ENCODE measurements at regions not wholly inside any gene's neighbourhood (a gene's known extent, or its start where the extent isn't known, plus 50 kb on each side); places are given as distances from the start of the nearest gene placed in this dataset.
"Not testable (repeated sequence)": the region's sequence is repeated elsewhere in the genome, so short reads cannot be mapped to it uniquely, and the experiment has no call there.

DNA sequence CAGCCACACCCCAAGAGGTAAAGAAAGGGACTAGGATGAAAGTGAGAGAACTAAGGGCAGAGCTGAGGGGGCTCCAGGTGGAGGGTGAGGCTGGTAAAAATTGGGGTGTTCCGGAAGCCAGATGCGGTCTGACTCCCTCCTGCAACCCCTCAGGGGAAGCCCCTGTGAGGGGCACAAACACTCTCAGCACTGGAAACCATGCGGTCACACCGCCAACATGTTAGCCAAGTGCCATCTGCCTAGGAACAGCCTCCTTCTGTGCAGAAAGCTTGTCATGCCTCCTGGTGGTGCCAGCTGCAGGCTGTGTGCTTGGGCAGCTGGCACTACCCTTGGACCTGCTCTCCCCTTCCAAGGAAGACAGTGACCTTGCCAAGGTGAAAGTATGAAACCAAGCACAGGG is 83.5 kb upstream of the RPL38 start:
- no peak for DNase-seq (ENCODE audit: low read depth in 4 of 4, low spot score in 3 of 4)

DNA sequence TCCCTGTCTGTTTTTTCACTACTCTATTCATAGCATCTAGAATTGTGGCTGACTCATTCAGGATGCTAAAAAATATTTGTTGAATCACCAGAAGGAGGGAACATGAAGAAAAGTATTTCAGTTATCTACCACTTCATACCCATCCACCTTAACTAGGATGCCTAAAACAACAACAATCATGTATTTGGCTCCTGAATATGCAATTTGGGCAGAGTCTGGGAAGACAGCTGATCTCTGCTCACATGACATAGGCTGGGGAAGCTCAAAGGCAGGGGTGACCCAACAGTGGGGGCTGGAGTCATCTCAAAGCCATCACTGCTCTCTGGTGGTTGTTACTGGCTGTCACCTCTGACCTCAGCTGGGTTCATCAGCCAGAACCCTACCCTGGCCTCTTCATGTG is 80.1 kb upstream of the RPL38 start:
- DNase-seq (ENCODE audit: low read depth in 4 of 4, low spot score in 3 of 4): no peak

DNA sequence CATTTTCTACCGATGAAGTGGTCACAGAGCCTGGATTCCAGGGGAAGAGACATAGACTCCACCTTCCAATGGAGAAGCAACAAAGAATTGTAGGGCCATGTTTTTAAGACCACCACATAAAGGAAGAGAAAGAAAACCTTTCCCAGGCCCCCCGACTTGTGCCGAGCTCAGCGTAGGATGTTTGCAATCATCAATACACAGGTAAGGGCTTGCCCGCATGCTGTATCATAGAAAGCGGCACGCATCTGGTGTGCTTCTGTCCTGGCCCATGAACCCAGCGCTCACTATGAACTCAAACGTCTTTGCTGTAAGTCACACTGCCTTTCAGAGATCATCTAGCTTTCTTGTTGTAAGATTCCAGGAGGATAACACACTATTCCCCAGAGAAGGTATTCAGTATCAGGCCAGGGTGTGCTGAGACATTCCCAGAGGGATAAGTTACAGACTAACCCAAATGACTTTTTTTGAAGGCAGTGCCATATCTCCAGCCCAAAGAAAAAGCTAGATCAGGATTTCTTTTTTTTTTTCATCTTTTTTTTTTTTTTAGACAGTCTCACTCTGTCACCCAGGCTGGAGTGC is 79.5 kb upstream of the RPL38 start:
- no peak for DNase-seq (ENCODE audit: low read depth in 4 of 4, low spot score in 3 of 4)

DNA sequence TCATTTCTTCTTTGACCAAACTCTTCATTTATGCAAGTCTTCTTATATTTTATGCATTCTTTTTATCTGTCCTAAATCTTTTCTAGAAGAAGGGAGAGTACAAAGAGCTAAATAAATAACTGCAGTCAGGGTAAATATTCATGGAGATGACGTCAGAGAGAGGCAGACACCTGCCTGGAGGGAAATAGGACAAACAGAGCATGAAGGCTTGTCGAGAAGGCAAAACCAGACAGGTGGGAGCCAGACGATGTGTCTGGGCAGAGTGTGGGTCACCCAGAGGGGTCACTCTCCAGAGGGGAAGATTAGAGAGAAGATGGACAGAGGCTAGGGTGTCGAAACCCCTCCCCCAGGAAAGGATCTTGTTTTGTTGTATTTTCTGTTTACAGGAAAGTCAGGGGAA is 78.3 kb upstream of the RPL38 start:
- no peak for DNase-seq (ENCODE audit: low read depth in 4 of 4, low spot score in 3 of 4)

DNA sequence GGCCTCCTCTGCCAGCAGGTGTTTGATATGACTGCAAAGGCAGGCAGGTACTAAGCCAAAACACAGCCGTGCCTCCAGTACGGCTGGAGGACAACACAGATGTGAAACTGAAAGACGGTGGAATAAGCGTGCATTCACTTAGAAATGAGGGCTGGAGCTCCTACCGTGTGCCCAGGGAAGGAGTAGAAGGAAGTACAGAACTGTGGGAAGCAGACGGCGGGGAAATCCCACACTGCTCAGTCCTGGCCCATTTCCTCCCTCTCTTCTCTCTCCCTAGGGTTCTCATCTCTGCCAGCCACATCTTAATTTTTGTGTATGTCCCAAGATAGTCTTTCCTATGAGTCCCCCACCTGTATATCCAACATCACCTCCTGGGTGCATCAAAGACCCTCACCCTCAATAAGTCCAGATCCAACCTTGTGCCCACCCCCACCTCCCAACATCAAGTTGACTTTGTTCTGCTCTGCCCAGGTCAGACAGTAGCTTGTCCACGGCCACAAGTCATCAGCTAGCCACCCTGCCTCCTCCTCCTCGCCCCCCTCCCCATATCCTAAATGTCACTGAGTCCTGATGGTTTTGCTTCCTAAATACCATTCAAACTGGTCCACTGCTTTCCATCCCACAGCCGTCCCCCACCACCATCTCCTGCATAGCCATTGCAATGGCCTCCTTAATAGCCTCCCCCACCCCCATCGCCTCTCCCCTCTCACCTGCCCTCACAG is 77.1 kb upstream of the RPL38 start:
- no peak for DNase-seq (ENCODE audit: low read depth in 4 of 4, low spot score in 3 of 4)

DNA sequence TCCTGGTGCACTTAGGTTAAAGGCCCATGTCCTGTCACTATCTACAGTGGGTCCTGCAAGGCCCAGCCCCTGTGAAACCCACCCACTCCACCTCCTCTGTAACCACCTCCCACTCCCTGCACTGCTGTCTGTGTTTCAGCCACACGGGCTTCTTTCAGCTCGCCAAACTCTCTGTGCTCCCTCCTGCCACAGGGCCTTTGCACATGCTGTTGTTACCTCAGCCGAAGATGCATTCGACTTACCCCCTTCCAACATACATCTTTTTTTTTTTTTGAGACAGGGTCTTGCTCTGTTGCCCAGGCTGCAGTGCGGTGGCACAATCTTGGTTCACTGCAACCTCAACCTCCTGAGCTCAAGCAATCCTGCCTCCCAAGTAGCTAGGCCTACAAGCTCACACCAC is 76.5 kb upstream of the RPL38 start:
- DNase-seq (ENCODE audit: low read depth in 4 of 4, low spot score in 3 of 4): no peak

DNA sequence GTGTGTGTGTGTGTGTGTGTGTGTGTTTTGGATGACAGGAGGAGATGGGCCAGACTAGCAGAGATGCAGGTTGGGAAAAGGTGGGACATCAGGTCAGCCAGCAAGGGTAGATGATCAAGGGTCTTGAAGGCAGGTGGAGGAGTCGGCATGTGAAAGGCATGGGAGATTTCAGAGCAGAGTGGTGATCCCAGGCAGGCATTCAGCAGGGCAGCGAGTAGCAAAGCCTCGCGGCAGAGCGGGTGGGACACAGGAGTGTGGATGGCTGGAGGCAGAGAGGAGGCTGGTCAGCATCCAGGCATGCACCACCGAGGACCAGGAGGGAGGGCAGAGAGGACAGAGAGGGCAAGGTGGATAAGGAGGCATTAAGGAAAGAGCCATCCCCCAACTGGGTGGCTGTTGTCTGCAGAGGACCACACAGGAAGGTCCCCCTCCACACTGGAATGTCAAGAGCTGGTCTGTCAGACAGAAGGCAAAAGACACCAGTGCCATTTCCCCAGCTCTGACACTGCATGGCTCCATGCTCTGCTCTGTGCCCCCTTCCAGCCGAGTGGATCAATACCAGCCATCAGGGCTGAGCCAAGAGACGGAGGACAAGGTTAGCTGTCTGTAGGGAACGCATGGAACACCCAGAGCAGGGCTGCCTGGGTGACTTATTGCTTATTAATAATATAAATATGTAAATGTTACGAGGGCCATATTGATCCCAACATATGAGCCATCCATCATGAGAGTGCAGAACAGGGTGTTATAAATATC is 74.8 kb upstream of the RPL38 start:
- no peak for DNase-seq (ENCODE audit: low read depth in 4 of 4, low spot score in 3 of 4)

DNA sequence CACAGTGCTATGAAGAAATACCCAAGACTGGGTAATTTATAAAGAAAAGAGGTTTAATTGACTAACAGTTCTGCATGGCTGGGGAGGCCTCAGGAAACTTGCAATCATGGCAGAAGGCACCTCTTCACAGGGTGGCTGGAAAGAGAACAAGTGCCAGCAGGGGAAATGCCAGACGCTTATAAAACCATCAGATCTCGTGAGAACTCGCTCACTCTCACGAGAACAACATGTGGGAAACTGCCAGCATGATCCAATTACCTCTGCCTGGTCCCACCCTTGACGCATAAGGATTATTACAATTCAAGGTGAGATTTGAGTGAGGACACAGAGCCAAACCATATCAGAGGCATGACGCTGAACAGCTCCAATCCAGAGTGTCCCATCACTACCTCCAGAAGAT is 73.7 kb upstream of the RPL38 start:
- DNase-seq (ENCODE audit: low read depth in 4 of 4, low spot score in 3 of 4): not testable (repeated sequence)

DNA sequence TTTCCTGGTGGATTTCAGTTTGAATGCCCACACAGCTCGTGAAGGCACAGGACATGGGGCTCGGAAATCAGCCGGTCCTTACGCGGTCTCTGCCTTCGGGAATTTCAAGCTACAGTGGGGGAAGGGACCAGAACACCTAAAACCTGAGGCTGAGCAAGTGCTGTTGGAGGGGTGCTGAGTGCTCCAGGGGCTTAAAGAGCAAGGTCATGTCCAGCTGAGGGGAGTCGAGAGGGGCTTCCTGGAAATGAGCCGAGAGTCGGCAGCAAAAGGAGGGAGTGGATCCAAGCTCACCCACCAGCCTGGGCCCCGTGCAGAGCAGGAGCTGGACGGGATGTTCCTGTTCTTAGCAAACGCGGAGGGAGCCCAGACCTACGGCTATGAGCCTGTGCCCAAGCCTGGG is 73.2 kb upstream of the RPL38 start:
- no peak for DNase-seq (ENCODE audit: low read depth in 4 of 4, low spot score in 3 of 4)

DNA sequence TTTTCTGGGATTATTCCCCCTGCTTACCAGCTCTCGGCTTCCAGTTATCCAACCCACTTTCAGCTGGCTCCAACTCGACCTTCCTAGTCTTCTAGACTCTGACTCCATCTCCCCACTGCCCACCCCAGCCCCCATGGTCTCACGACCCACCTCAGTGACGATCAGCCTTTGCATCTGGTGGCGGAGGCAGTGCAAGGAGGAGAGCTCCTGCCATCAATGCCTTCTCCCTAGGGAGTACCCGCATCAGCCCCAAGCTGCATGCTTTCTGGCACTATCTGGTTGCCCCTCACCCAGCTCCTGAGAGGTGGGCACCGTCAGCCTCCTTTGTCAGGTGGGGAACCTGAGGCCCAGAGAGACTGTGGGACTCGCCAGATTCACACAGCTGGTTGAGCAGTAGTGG is 72.6 kb upstream of the RPL38 start:
- no peak for DNase-seq (ENCODE audit: low read depth in 4 of 4, low spot score in 3 of 4)

DNA sequence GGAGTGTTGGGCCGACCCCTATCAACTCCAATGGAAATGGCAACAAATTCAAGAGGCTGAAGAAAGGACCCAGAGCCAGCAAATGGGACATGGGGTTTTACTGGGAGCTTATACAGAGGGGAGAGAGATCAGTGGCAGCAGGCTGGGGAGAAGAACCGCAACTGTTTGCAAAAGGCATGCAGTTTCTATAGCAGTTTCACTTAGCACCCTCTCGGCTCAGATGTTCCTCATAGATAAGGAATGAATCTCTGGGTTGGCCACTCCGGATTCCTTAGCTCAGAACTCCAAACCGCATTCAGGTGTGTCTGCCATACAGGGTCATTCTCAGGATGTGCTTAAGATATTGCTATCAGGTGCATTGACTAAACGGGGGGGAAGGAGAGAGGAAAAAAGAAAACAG is 71.1 kb upstream of the RPL38 start:
- no peak for DNase-seq (ENCODE audit: low read depth in 4 of 4, low spot score in 3 of 4)

DNA sequence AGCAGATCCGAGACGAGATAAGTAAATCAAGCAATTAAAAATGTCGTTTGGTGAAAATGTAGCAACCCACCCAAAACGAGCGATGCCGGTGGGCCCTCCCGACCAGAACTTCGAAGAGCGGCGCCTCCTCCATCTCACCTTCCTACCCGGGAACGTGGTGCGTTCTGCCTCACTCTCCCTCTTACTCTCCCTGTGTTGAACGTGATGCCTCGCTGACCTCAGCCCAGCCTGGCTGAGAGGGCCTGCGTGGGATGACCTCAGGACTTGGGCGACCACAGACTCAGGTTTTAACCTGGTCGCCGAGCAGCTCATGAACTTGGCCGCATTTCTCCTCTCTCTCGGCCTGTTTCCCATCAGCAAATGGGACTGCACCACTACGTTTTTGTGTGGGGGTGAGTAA is 69.7 kb upstream of the RPL38 start:
- no peak for DNase-seq (ENCODE audit: low read depth in 4 of 4, low spot score in 3 of 4)

DNA sequence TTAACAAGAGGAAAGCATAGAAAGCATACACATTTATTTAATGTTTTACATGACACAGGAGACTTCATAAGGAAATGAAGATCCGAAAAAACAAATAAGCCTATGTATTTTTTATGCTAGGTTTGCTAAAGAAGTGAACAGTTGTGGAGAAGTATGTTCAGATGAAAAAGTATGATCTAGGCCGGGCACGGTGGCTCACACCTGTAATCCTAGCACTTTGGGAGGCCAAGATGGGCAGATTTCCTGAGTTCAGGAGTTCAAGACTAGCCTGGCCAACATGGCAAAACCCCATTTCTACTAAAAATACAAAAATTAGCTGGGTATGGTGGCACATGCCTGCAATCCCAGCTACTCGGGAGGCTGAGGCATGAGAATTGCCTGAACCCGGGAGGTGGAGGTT is 69.2 kb upstream of the RPL38 start:
- not testable (repeated sequence) for DNase-seq (ENCODE audit: low read depth in 4 of 4, low spot score in 3 of 4)

DNA sequence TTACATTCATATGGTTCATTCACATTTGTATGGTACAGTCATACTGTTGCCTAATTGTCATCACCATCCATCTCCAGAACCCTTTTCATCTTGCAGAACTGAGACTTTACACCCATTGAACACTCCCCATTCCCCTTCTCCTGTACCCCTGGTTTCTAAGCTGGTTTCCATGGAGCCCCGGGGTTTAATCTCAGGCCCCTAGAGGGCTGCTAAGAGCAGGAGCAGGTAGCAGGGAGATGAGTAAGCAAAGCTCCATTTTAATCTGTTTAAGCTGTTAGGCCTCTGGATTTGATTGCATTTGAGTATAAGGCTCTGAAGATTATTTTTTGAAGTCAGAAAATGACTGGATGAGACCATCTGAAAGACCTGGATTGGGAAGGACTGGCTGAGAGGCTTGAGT is 68.5 kb upstream of the RPL38 start:
- DNase-seq (ENCODE audit: low read depth in 4 of 4, low spot score in 3 of 4): no peak

DNA sequence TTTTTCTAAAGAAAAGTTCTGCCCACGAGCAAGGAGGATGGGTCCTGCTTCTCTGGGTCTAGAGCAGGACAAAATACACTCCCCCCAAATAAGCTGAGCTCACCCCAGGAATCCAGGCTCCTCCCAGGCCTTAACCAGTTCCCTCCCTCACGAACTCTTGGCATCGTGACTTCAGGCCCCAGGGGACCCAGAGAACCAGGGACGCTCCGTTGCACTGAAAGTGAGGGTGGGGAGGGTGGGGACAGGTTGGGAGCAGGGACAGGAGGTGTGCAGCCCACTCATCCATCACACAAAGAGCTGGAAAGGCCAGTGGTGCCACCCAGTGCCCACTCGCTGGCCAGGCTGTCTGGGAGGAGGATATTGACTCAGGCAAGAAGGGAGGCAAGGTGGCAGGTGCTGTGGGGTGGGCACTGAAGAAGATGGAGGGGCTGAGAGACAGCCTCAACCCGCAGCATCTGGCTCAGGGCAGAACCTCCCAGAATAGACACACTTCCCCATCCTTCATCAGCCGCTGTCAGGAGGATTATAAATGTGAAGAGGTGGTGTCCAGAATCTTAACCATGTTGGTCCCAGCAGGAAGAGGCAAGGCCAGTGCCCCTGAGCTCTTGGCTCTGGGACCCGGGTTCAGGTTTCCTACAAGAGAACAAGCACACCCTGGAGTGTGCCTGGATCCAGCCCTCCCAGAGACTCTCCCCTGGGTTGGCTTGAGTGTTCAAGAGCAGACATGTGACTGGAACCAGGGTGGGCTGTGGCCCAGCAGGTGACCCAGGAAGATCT is 67.9 kb upstream of the RPL38 start:
- DNase-seq (ENCODE audit: low read depth in 4 of 4, low spot score in 3 of 4): no peak

DNA sequence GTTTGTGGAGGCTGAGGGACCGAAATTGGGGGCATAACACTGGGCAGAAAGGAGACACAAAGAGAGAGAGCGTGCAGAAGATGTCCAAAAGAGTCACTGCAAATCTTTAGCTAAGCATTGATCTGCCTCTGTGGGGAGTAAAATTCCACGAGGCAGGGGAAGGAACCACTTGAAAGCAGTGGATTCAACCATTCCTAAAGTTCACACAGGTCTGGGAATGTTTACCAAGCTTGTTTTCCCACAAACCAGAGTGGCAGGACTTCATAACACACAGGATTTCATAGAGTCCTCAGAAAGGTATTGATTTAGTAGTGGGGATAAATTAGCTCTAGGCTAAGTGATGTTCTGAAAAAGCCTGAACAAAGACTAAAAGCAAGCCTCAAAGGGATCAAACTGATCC is 66.1 kb upstream of the RPL38 start:
- no peak for DNase-seq (ENCODE audit: low read depth in 4 of 4, low spot score in 3 of 4)

DNA sequence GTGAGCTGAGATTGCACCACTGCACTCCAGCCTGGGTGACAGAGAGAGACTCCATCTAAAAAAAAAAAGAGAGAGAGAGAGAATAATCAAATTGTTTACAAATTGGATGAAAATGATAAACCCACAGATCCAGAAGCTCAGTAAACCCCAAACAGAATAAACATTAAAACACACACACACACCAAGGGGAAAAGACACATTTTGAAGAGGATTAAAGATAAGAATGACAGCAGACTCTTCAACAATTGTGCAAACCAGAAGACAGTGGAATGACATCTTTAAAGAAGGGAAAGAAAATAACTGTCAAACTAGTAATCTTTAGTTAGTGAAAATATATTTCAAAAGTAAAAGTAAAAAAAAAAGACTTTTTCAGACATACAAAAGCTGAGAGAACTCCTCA is 64.4 kb upstream of the RPL38 start:
- no peak for DNase-seq (ENCODE audit: low read depth in 4 of 4, low spot score in 3 of 4)

DNA sequence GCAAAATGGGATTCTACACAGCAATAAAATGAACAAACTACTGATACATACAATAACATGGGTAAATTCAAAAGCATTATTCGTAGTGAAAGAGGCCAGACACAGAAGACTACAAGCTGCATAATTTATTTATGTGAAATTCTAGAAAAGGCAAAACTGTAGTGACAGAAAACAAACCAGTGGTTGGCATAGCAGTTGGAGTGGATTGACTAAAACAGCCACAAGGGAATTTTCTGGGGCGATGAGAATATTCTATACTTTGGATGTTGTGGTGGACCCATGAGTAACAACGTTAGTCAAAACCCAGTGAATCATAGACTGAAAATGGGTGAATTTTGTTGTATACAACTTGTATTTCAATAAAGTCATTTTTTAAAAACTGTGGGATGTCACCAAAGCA is 63.2 kb upstream of the RPL38 start:
- no peak for DNase-seq (ENCODE audit: low read depth in 4 of 4, low spot score in 3 of 4)

DNA sequence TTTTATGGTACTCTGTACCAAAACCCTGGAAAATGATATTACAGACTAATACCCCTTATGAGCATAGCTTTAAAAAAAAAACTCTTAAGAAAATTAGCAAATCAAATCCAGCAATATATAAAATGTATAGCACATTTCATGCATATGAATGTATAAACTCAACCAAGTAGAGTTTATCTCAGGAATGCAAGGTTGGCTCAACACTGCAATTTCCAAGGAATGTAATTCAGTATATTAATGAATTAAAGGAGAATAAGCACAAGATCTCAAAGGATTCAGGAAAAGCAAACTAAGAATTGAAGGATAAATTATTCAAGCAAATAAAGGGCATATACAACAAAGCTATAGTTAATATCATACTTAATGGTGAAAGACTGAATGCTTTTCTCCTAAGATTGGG is 61.9 kb upstream of the RPL38 start:
- DNase-seq (ENCODE audit: low read depth in 4 of 4, low spot score in 3 of 4): no peak

DNA sequence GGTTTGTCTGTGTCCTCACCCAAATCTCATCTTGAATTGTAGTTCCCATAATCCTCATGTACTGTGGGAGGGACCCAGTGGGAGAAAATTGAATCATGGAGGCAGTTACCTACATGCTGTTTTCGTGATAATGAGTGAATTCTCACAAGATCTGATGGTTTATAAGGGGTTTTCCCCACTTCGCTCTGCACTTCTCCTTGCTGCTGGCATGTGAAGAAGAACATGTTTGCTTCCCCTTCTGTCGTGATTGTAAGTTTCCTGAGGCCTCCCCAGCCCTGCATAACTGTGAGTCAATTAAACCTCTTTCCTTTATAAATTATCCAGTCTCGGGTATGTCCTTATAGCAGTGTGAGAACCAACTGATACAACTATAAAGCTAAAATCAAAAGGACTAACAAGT is 60.2 kb upstream of the RPL38 start:
- not testable (repeated sequence) for DNase-seq (ENCODE audit: low read depth in 4 of 4, low spot score in 3 of 4)

DNA sequence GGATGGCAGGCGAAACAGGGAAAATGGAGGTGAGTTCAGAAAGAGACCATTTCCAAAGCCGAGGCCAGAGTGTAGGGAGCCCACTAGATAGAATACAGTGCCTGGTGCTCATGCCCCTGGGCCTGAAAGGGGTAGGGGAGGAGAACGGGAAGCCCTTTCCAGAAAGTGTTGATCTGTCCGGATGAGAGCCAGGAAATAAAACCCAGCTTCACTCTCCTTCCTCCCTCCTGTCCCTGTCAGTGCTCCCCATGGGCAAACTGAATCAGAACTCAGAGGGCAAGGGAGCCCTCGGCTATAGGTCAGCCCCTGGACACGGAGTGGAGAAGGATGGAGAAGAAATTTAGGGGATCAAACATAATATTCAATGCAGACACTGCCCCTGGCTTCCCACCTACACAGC is 57.7 kb upstream of the RPL38 start:
- no peak for DNase-seq (ENCODE audit: low read depth in 4 of 4, low spot score in 3 of 4)

All from right renal pelvis (tissue), 4 donors.